ENCODE measurements at regions not wholly inside any gene's neighbourhood (a gene's known extent, or its start where the extent isn't known, plus 50 kb on each side); places are given as distances from the start of the nearest gene placed in this dataset.
A peak's percentile ranks its signal among the peaks of the same experiment; 100 is the strongest.
"Not testable (repeated sequence)": the region's sequence is repeated elsewhere in the genome, so short reads cannot be mapped to it uniquely, and the experiment has no call there.

DNA sequence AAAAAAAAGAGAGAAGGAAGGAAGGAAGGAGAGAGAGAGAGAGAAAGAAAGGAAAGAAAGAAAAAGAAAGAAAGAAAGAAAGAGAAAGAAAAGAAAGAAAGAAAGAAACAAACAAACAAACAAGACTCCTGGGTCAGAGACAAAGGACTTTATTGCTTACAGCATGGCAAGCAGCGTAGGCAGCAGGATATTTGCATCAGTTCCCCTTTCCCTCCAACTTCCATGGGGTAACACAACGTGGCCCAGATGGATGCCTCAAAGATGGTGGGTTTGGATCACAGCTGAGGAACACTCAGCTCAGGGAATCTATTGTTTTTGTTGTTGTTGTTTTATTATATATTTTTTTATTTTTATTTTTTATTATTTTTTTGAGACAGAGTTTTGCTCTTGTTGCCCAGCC lies 128.5 kb upstream of the VKORC1L1 start:
- no peak for DNase-seq (ENCODE audit: low read depth)

DNA sequence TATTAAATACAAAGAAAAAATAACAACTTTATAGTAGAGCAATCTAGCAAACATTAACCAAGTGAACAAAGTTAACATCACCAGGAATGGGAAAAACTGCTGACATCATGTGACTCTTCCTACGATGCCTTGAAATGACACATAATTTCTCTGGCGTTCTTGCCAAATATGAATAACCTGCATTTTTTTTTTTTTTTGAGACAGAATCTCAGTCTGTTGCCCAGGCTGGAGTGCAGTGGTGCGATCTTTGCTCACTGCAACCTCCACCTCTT lies 126.5 kb upstream of the VKORC1L1 start:
- DNase-seq (ENCODE audit: low read depth) = no peak

DNA sequence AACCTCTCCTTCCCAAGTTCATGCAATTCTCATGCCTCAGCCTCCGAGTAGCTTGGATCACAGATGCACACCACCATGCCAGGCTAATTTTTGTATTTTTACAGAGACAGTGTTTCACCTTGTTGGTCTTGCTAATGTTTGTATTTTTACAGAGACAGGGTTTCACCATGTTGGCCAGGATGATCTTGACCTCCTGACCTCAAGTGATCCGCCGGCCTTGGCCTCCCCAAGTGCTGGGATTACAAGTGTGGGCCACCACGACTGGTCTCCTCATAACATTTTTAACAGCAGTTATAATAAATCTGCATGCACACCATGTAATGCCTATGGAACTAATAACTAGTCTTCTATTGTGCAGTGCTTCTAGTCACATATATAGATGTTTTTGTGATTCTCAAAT lies 123.8 kb upstream of the VKORC1L1 start:
- no peak for DNase-seq (ENCODE audit: low read depth)

DNA sequence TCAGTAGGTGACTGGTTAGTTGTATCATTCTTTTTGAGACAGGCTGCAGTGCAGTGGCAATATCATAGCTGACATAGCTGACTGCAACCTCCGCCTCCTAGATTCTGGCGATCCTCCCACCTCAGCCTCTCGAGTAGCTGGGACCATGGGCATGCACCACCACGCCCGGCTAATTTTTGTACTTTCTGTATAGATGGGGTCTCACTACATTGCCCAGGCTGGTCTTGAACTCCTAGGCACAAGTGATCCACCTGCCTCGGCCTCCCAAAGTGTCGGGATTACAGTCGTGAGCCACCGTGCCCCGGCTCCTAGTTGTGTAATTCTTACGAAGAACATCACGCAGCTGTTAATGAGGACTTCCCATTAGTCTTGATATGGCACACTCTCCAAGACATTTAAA lies 123.4 kb upstream of the VKORC1L1 start:
- DNase-seq (ENCODE audit: low read depth) = no peak

DNA sequence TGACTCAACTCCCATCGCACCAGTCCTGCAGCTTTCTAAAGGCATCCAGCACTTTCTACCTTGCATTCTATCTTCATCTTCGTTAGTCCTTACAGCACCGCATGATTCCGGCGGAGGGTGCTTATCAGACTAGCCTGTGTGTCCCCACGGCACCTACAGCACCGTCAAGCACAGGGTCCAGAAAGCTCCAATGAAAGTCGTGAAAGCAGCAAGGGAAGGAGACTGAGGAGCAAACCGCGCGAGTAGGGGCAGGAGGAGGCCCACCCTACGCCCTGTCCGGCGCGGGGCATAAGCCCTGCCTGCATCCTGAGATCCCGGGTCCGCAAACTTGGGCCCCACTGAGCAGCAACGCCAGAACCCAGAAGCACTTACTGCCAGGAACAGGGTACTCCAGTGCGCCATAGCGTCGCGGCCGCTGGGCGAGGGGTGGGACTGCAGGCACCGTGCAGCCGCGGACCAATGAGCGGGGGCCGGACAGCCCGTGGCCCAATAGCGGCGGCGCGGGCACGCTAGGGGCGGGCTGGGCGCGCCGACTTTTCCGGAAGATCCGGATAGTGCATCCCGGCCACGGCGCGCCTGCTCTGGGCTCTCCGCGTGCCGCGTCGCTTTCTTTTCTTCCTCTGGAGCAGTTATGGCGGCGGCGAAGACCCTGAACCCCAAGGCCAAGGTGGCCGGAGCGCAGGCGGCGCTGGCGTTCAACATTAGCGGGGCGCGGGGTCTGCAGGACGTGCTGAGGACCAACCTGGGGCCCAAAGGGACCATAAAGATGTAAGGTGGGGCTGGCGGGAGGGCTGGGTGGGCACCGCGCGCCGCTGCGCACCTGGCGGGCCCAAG lies 122.1 kb upstream of the VKORC1L1 start:
- peak; percentile 81 for DNase-seq (ENCODE audit: low read depth)

DNA sequence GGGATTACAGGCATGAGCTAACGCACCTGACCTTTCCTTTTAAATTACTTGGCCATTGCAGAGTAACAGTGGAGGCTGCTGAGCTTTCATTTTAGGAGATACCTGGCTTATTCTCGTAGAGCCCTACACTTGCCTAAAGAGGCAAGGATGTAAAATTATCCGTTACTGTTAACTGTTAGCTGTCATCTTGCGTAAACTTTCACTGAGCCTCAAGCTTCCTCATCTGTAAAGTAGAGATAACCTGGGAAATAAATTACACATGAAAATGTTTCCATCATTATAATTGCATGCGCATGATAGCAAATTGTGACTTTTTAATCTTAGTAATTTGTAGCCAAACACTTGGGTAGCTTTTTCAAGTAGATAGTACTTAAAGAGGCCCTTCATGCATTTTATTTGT lies 118.8 kb upstream of the VKORC1L1 start:
- DNase-seq (ENCODE audit: low read depth) = not testable (repeated sequence)

DNA sequence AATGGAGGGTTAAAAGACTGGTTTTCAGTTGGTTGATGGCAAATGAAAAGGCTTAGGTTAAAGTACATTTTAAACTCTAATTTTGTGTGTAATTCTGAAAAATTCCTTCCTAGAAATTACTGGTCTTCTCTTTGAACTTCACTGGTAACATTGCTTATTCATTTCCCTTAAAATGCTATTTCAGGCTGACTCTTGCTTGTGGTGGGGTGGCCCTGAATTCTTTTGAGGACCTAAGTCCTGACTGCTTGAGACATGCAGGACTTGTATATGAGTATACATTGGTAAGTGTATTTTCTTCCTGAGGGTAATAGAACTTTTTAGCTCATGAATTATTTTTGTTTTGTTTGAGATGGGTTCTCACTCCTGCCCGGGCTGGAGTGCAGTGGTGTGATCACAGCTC lies 113.9 kb upstream of the VKORC1L1 start:
- not testable (repeated sequence) for DNase-seq (ENCODE audit: low read depth)

DNA sequence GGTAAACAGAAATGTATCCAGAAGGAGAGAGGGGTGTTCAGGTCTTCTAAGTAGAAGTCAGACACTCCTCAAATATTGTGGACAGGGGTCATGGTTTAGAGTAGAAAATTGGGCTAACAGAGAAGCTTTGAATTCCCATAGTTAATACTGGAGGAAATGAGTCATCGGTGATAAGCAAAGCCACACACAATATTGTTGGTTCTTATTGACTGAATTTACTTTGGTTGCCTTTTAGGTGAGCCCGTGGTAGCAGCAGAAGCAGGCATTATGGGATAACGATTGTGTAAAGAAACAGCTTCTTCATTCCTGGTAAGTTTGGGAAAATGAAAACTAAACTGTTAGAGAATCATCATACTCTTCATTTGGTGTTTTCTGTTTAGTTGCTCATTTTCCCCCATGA lies 110.2 kb upstream of the VKORC1L1 start:
- not testable (repeated sequence) for DNase-seq (ENCODE audit: low read depth)

DNA sequence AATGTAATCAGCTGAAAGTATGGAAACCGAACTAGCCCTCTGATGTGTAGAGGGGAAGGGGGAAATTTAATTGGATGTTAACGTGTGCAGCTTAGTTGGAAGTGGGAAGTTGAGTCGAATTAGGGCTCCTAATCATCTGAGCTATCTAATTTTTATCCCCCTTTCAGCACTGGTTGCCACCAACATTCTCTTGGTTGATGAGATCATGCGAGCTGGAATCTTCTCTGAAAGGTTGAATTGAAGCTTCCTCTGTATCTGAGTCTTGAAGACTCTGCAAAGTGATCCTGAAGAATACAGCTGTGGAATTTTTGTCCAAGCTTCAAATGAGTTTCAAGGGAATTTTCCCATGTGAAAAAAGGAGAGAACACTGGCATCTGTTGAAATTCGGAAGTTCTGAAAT lies 109.8 kb upstream of the VKORC1L1 start:
- DNase-seq (ENCODE audit: low read depth) = not testable (repeated sequence)

DNA sequence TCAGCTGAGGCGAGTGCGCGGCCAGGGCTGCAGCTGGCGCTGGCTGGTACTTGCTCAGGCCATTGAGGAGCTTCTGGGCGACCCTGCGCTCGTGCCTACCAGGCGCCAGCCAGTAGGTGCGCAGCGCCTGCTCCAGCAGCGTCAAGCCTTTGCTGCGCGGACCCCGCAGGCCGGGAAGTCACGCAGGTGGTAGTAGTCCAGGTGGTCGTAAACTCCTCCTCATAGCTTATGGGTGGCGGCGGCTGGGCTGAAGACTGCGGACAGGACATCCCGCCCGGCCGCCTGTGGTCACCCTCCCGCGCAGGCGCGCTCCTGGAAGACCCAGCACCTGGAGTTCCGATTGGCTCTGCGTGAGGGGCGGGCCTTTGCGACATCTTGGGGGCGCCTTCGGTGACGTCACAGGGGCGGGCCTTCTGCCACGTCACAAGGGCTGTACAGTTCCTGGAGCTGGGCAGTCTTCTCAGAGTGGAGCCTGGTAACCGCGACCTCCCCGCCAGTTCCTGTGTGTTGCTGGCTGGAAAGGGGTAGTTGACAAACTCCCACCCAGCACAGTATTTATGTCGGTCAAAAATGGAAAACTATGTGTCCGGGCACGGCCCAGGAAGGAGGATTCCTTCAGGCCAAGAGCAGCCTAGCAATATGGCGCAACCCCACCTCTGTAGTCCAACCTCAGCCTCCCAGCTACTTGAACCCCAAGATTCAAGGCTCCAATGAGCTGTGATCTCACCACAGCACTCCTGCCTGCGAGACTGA lies 102.2 kb upstream of the VKORC1L1 start:
- DNase-seq (ENCODE audit: low read depth) = peak; percentile 88

DNA sequence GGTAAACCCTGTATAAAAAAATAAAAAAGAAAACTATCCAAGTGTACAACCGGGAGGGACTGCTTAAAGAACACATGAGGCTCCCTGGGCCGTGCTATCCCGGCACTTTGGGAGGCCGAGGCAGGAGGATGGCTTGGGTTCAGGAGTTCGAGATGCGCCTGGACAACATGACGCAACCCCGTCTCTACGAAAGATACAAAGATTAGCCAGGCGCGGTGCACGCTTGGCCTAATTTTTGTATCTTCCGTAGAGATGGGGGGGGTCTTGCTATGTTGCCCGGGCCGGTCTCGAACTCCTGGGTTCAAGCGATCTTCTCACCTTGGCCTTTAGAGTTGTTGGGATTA lies 101.7 kb upstream of the VKORC1L1 start:
- not testable (repeated sequence) for DNase-seq (ENCODE audit: low read depth)

DNA sequence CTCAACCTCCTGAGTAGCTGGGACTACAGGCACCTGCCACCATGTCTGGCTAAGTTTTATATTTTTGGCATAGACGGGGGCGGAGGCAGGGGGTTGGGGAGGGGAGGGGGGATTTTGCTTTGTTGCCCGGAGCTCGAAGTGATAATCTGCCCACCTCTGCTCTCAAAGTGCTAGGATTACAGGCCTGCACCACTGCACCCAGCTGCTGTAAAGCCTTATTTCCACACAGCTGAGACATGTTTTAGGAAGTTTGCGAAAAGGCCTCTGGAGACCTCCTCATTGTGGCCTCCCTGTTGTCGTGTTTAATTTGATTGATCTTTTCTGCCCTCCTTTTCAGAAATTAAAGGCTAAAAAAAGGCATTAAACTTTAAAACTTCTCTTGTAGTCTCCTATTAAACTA lies 96.2 kb upstream of the VKORC1L1 start:
- DNase-seq (ENCODE audit: low read depth) = not testable (repeated sequence)

DNA sequence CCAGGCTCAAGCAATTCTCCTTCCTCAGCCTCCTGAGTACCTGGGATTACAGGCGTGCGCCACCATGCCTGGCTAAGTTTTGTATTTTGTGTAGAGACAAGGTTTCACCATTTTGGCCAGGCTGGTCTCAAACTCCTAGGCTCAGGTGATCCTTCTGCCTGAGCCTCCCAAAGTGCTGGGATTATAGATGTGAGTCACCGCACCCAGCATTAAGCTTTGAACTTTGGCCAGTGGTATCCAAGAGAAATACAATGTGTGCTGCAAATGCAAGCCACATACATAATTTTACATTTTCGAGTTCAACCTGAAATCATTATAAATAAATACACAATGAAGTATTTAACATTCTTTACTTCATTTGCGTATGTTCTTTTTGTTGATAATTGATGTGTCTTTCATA lies 82.9 kb upstream of the VKORC1L1 start:
- DNase-seq (ENCODE audit: low read depth) = not testable (repeated sequence)

DNA sequence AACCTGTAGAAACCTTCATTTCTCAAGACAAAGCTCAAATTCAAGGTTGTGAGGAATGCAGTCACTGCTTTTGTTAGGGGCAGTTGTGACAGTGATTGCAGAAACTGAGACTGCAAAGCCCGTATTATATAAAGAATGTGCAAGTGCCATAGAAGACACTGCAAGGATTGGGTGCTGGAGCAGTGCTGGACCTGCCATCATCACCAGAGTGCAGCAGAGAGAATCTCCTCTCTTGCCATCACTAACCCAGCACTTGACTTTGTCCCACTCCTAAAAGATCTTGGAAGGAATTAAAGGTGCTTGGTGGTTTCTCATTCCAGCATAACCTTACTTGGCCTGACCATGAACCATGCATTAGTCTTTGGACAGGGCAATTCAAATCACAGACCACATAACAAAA lies 81.1 kb upstream of the VKORC1L1 start:
- DNase-seq (ENCODE audit: low read depth) = not testable (repeated sequence)

DNA sequence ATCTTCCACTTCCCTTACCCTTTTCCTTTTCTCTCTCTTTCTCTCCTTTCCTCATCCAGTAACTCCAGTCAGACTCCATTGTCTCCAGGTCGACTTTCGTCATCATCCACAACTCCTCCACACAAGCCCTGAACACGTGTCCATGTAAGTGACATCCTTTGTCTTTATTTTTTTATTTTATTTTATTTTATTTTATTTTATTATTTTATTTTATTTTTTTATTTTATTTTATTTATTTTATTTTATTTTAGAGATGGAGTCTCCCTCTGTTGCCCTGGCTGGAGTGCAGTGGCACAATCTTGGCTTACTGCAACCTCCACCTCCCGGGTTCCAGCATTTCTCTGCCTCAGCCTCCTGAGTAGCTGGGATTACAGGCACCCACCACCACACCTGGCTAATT lies 80.1 kb upstream of the VKORC1L1 start:
- not testable (repeated sequence) for DNase-seq (ENCODE audit: low read depth)

DNA sequence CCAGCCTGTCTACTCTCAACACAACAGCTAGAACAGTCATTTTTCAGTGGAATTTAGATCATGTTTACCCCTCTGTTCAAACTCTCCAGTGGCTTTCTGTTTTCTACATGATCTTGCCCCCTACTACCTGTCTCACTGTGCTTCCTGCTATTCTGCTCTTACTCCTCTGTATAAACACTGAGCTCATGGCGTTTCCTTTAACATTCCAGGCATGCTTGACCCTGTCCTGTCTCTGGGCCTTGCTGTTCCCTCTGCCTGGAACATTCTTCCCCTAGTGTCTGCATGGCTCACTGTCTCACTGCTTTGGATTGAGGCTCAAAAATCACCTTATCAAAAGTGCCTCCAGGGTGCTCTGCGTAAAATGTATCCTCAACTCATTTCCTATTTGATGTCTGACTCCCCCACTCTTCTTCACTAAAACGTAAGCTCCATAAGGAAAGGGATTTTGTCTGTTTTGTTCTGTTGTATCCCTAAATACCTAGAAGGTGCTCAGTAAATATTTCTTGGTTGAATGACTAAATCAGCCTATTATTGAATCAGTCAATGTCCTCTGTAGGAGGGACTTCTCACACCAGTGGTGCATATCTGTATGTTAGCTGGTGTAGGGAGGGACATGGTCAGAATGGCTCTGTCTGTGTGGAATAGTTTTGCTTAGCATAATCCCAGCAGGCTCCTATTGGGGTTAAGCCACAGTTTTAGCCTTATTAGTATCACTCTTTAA lies 78.0 kb upstream of the VKORC1L1 start:
- not testable (repeated sequence) for DNase-seq (ENCODE audit: low read depth)

DNA sequence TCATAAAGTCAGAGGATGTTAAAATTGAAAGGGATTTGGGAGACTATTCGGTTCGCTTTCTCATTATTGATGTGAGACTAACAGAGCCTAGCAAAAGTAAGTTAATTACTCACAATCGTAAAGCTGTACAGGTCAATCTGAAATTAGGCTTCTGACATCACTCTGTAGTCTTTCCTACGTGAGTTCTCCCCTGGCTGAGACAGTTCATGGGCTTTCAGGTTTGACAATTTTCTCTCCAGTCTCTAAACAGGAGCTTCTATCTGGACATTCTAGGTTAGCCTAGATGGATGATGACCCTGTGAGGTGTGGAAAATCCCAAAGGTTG lies 77.5 kb upstream of the VKORC1L1 start:
- not testable (repeated sequence) for DNase-seq (ENCODE audit: low read depth)

DNA sequence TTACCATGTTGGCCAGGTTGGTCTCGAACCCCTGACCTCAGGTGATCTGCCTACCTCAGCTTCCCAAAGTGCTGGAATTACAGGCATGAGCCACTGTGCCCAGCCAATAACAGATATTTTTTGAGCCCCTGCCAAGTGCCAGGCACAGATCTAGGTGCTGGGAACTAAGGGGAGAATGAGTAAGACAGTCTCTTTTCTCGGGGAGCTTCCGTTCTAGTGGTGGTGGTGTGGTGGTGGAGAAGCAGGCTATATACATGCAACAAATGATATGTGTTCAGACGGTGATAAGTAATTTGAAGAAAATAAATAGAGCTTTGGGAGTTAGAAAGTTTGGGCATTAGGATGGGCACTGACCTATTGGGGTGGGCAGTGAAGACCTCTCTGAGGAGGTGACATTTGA lies 76.7 kb upstream of the VKORC1L1 start:
- no peak for DNase-seq (ENCODE audit: low read depth)

DNA sequence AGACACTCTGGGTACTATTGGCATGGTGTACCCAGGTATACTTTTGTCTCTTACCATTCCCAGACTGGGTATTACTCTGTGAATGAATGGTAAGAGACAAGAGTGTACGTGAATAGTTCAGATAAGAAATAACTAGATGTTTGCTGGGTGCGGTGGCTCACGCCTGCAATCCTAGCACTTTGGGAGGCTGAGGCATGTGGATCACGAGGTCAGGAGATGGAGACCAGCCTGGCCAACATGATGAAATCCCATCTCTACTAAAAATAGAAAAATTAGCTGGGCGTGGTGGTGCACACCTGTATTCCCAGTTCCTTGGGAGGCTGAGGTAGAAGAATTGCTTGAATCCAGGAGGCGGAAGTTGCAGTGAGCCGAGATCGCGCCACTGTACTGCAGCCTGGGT lies 75.8 kb upstream of the VKORC1L1 start:
- not testable (repeated sequence) for DNase-seq (ENCODE audit: low read depth)

DNA sequence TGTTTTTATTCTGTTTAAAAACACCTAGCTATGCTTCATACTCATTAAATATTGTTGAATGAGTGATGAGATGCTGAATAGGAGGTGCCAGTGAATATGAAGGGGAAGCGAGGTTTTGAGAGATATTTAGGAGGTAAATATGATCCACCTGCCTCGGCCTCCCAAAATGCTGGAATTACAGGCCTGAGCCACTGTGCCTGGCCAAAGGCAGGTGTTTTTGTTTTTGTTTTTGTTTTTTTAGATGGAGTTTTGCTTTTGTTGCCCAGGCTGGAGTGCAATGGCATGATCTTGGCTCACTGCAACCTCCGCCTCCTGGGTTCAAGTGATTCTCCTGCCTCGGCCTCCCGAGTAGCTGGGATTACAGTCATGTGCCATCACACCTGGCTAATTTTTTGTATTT lies 75.3 kb upstream of the VKORC1L1 start:
- DNase-seq (ENCODE audit: low read depth) = not testable (repeated sequence)

DNA sequence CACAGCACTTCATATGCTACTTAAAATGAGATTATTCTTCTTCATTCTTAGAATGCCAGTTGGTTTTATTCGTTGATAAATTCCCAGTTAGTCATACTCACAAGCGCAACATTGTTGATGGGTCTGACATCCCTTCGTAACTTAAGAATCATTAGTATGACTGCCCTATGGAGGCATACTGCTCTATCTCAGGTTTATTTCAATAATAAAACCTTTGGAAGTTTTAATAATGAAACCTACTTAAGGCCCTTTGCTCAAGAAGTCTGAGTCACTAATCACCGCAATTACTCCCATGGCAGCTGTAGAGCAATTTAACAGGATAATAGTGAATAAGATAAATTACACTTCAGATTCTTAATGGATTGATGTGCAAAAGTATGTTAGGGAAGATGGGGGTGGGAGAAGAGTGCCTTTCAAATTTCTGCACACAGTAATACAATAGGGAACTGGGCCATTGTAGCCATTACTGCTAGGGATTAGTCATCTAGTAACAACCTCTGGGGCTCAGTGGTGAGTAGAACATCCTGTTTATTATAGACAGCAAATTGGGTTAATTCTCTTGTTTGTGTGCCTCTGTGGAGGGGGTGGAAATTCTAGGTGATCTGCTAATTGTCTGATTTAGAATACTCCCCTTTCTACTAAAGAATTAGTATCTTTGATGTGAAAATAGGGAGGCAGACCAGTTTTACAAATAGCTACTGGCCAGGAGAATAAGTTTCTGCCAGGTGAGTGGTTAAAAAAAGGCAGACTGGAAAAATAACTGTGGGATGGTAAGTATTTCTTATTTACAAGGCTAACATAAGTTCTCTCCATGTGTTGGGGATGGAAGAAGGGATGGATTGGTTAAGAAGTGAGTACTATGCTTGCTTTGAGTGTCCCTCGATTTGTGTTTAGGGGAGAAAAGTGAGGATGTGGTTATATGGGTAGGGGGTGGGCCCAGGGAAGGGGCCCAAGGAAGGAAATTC lies 74.5 kb upstream of the VKORC1L1 start:
- no peak for DNase-seq (ENCODE audit: low read depth)

DNA sequence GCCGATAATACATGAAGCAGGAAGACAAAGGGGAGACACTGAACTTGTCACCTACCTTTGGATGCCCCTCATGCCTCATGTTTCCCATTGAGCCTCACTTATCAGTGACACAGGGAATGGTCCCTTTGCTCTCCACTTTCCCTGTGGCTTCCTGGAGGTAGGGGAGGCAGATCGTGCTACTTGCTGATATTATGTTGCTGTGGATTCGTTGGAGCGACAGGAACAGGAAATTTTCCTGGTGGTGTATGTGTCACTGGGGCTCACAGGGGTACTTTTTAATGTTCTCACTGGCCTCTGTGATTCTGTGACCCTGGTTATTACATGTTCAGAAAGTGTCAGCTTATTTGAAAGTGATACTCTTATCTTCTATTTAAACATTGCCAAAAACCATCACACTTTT lies 72.7 kb upstream of the VKORC1L1 start:
- DNase-seq (ENCODE audit: low read depth) = not testable (repeated sequence)
